Neural crest cell (in vitro differentiated cells): ENCODE measurements at regions not wholly inside any gene's neighbourhood (a gene's known extent, or its start where the extent isn't known, plus 50 kb on each side); places are given as distances from the start of the nearest gene placed in this dataset.
"Not testable (repeated sequence)": the region's sequence is repeated elsewhere in the genome, so short reads cannot be mapped to it uniquely, and the experiment has no call there.

ENCODE experiments used
- DNase-seq: peaks from one replicate; pipeline ENCODE4 v3.0.0; 2021; ENCODE audit warnings: low read depth, mixed read lengths, low spot score
- H3K27ac Mint-ChIP-seq: one replicate; pipeline ENCODE4 v1.8.0; 2021; ENCODE audit warnings: mild to moderate bottlenecking, mixed read lengths; ENCODE audit not compliant: unreplicated experiment
- H3K27me3 Mint-ChIP-seq: 2 replicates; pipeline ENCODE4 v1.8.0; 2021; ENCODE audit warnings: low read depth, mild to moderate bottlenecking, mixed read lengths
- H3K36me3 Mint-ChIP-seq: 2 replicates; pipeline ENCODE4 v1.8.0; 2021; ENCODE audit warnings: low read depth, mild to moderate bottlenecking, mixed read lengths
- H3K4me1 Mint-ChIP-seq: 2 replicates; pipeline ENCODE4 v1.8.0; 2021; ENCODE audit warnings: mixed read lengths
- H3K4me3 Mint-ChIP-seq: one replicate; pipeline ENCODE4 v1.8.0; 2021; ENCODE audit warnings: mild to moderate bottlenecking, mixed read lengths
- H3K9me3 Mint-ChIP-seq: 2 replicates; pipeline ENCODE4 v1.8.0; 2021; ENCODE audit warnings: mixed read lengths
- TF ChIP-seq, protein P1 (sequence below): fragments of 200-600 bp; sonication (generic); conservative IDR thresholded peaks from 2 replicates; pipeline ENCODE4 v1.5.0; 2021; ENCODE audit warnings: antibody characterized with exemption, mild to moderate bottlenecking

DNA sequence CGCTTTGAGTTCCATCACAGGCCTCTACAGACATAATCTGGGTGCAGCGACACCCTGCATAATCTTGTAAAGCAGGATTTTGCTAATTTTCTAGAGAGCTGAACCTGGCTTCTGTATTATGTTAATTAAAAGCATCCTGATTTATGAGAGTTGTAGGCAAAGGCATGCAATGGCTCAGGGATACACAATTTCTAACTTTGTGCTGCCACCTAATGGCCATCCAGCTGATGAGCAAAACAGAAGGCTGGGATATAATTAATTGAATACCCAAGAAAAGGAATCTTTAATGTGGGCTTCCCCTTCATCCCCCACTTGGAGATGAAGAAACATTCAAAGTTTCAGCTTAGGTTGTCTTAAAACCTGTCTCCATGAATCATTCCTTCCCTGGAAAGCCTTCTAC lies 78.1 kb downstream of the BMP15 start:
- no peak overlapping the region for H3K27ac Mint-ChIP-seq
- H3K4me1 Mint-ChIP-seq: no peaks in the 10 kb centered on the region
- H3K36me3 Mint-ChIP-seq: no peaks in the 10 kb centered on the region
- no peaks in the 10 kb centered on the region for H3K9me3 Mint-ChIP-seq
- no peak overlapping the region for H3K4me3 Mint-ChIP-seq
- peak; percentile 26 for DNase-seq
- TF ChIP-seq, protein P1, sequence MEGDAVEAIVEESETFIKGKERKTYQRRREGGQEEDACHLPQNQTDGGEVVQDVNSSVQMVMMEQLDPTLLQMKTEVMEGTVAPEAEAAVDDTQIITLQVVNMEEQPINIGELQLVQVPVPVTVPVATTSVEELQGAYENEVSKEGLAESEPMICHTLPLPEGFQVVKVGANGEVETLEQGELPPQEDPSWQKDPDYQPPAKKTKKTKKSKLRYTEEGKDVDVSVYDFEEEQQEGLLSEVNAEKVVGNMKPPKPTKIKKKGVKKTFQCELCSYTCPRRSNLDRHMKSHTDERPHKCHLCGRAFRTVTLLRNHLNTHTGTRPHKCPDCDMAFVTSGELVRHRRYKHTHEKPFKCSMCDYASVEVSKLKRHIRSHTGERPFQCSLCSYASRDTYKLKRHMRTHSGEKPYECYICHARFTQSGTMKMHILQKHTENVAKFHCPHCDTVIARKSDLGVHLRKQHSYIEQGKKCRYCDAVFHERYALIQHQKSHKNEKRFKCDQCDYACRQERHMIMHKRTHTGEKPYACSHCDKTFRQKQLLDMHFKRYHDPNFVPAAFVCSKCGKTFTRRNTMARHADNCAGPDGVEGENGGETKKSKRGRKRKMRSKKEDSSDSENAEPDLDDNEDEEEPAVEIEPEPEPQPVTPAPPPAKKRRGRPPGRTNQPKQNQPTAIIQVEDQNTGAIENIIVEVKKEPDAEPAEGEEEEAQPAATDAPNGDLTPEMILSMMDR: peak; percentile 66
- H3K27me3 Mint-ChIP-seq: peaks cover 19% of the 10 kb centered on the region

DNA sequence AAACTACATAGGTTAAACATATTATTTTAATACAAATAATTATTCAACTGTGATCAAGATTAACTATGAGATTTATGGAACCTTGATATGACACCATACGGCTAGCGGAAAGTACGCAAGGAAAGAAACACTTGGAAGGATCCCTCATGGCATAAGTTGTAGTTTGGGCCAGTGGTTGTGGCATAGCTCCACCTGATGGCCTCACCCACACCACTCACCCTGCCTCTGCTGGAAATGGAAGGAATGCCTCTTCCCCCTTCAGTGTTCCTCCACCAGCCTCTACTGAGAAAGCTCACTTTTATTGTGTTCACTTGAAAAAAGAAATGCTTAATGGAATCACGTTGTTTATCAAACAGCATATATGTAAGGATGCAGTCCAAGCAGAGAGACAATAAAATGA lies 86.4 kb downstream of the BMP15 start:
- no peak for DNase-seq
- Mint-ChIP-seq H3K27me3 (no peaks in the 10 kb centered on the region), H3K9me3 (peaks cover 2% of the 10 kb centered on the region), H3K36me3 (no peaks in the 10 kb centered on the region), H3K27ac (no peak overlapping the region), H3K4me1 (peaks cover 5% of the 10 kb centered on the region), H3K4me3 (no peak overlapping the region)
- TF ChIP-seq, protein P1: no peak

DNA sequence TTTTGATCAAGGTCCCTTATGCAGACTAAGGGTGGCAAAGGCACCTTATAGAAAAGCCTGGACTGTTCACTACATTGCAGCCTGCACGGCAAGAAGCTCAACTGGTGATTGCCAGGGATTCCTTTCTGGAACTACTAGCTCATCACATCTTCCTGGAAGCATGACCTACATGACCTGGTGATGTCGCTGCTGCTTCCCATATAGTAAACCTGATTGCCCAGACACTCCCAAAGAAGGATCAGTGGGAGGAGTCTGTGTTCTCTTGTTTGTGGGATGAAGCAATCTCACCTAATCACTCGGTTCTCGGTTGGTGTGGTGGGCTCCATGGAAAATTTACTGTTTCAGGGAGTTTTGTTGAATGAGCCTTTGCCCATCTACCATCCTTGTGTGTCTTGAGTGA lies 89.8 kb downstream of the BMP15 start:
- not testable (repeated sequence) for H3K9me3 Mint-ChIP-seq, H3K27me3 Mint-ChIP-seq, H3K4me3 Mint-ChIP-seq, H3K4me1 Mint-ChIP-seq, DNase-seq, H3K36me3 Mint-ChIP-seq, H3K27ac Mint-ChIP-seq

DNA sequence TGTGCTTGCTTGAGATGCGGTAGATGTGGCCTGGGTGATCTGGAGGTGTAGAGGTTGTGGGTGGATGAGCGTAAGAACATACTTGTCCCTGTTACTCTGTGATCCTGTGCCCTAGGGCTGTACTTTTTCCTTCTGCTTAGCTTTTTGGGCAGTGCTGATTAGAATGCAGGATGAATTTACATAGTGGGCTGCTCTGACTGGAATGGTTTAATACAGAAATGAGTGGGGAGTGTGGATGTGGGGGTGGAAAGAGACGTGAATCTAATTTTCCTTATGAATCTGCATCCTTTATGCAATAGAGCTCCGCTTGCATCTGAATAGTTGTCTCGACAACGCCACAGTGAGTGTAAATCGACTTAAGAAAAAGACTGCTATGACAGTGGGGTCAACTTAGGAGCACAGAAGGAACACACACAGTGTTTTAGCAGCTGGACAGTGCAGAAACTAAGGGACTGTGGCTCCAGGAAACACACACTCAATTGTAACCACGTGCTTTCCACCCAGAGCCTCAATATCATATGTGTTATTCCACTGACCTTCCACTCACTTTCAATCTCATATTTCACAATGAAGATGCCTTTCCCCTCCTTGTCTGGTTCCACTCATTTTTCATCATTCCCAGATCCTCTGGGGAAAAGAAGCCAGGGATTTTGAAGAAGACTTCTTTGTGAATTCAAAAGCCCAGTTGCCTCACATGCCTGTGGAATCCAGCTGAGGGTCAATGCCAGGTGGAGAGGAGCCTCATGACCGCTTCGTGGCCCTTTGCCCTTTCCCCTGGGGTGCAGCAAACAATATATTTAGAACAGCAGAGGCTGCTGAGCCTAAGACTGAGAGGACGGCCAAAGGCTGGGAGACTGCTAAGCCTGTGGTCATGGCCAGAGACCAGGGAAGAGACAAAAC lies 91.4 kb downstream of the BMP15 start:
- not testable (repeated sequence) for H3K4me1 Mint-ChIP-seq, H3K27me3 Mint-ChIP-seq, H3K9me3 Mint-ChIP-seq, DNase-seq, H3K27ac Mint-ChIP-seq, H3K4me3 Mint-ChIP-seq, H3K36me3 Mint-ChIP-seq

DNA sequence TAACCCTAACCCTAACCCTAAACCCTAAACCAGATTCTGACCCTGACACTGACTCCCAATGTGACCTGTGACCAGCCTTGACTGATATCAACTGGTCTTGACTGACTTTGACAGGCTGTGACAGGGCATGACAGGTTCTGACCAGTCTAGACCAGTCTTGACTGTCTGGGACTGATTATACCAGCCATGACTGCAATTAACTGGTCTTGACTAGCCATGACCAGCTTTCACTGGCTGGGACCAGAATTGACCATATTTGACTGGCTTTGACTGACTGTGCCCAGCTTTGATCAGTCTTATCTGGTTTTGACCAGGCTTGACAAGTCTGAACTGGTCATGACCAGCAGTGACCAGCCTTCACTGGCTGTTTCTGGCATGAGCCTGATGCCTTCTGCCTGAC lies 95.5 kb downstream of the BMP15 start:
- Mint-ChIP-seq H3K4me3 (no peak overlapping the region), H3K27ac (no peak overlapping the region), H3K27me3 (peaks cover 5% of the 10 kb centered on the region), H3K36me3 (peaks cover 3% of the 10 kb centered on the region), H3K9me3 (peaks cover 17% of the 10 kb centered on the region), H3K4me1 (peaks cover 8% of the 10 kb centered on the region)
- TF ChIP-seq, protein P1: no peak
- DNase-seq: no peak

DNA sequence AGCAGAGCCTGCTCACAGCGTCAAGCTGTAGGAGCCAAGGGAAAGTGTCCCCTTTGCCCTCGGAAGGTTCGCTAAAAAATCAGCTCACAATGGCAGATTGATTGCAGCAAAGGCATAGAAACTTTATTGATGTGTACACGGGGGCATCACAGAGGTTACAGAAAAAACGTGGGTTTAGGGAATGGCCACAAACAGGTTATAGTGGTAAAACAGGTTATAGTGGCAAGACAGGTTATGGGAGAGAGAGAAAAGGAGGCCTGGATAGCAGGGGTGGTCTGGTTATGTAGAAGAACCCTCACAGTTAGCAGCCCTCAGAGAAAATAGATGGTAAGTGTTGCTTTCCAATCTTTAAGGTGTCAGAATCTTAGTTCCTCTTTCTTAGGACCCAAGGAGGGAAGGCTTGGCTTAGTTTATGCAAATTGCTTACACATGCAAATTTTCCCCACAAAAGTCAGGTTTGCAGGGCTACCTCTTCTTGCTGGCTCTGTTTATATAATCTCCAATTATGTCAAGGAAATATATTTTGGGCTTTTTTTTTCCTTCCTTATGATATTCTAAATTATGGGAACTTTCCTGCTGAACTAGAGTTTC lies 113.7 kb downstream of the BMP15 start:
- TF ChIP-seq, protein P1: no peak
- Mint-ChIP-seq H3K9me3 (peaks cover 2% of the 10 kb centered on the region), H3K4me3 (no peak overlapping the region), H3K4me1 (no peaks in the 10 kb centered on the region), H3K27me3 (peaks cover 5% of the 10 kb centered on the region), H3K27ac (no peak overlapping the region), H3K36me3 (no peaks in the 10 kb centered on the region)
- no peak for DNase-seq
